Uterus (tissue), 3 donors: ENCODE measurements at regions not wholly inside any gene's neighbourhood (a gene's known extent, or its start where the extent isn't known, plus 50 kb on each side); places are given as distances from the start of the nearest gene placed in this dataset.

Experiments used
- DNase-seq, 2 donors: peaks; one replicate each; pipeline ENCODE4 v3.0.0-alpha.2; 2019 to 2020
- H3K27ac ChIP-seq, 2 donors: fragments of 200-600 bp; sonication (generic); 1 replicate in 1 of 2; 2 replicates in 1 of 2; pipeline ENCODE4 v1.5.1; 2016 to 2018
- H3K27me3 ChIP-seq, 2 donors: fragments of 200-600 bp; sonication (generic); one replicate each; pipeline ENCODE4 v1.5.1; 2018 to 2019; ENCODE audit warnings: control low read depth in 1 of 2
- H3K36me3 ChIP-seq, 2 donors: fragments of 200-600 bp; sonication (generic); one replicate each; pipeline ENCODE4 v1.5.1; 2019; ENCODE audit warnings: control low read depth in 1 of 2
- H3K4me1 ChIP-seq, 2 donors: fragments of 200-600 bp; sonication (generic); one replicate each; pipeline ENCODE4 v1.5.1; 2018 to 2019; ENCODE audit warnings: control low read depth in 1 of 2
- H3K4me3 ChIP-seq, 2 donors: fragments of 200-600 bp; sonication (generic); 1 replicate in 1 of 2; 2 replicates in 1 of 2; pipeline ENCODE4 v1.5.1; 2018 to 2019; ENCODE audit warnings: mild to moderate bottlenecking in 1 of 2
- H3K9me3 ChIP-seq, 2 donors: fragments of 200-600 bp; sonication (generic); one replicate each; pipeline ENCODE4 v1.5.1; 2019; ENCODE audit warnings: control low read depth in 1 of 2
- CTCF ChIP-seq, 4 experiments: fragments of 200-600 bp in 2 of 4; fragments of 450-650 bp in 2 of 4; sonication (generic) in 2 of 4; IDR thresholded peaks; one replicate each; pipeline ENCODE4 v1.5.1; 2016 to 2019; ENCODE audit warnings: antibody characterized with exemption in 4 of 4, mild to moderate bottlenecking in 2 of 4, moderate library complexity in 1 of 4
- POLR2A ChIP-seq, 2 donors: fragments of 450-650 bp; IDR thresholded peaks; one replicate each; pipeline ENCODE4 v1.6.1; 2016; ENCODE audit warnings: antibody characterized with exemption in 2 of 2, mild to moderate bottlenecking in 1 of 2, moderate library complexity in 1 of 2
- intact Hi-C: fragments of 100-400 bp; cut with DNase I; formaldehyde crosslinking; loops from one replicate; pipeline ENCODE4 v1.15.1; 2023; ENCODE audit warnings: low total_unique reads
- donor health status: DM: yes; HTN: yes; CAD: no.

- no peaks in the 10 kb centered on the region for H3K36me3 ChIP-seq
- no peak for DNase-seq
- H3K9me3 ChIP-seq, result no peaks in the 10 kb centered on the region
- no peak overlapping the region for H3K4me3 ChIP-seq
- intact Hi-C loops, result no loop called here
- H3K4me1 ChIP-seq, result no peaks in the 10 kb centered on the region
- H3K27me3 ChIP-seq, result no peaks in the 10 kb centered on the region
- H3K27ac ChIP-seq, result no peak overlapping the region
- no peak for TF ChIP-seq POLR2A (IDR thresholded peaks at IDR 0.05)
- TF ChIP-seq CTCF (IDR thresholded peaks at IDR 0.05), result no peak
Observed at GRCh38 chr9:100670719-100671118, 92.8 kb downstream of the CAVIN4 start.

GRCh38 chr9:100671898-100672297, 94.0 kb downstream of the CAVIN4 start:
- TF ChIP-seq POLR2A (IDR thresholded peaks at IDR 0.05) (no peak), CTCF (IDR thresholded peaks at IDR 0.05) (no peak)
- H3K36me3 ChIP-seq, result no peaks in the 10 kb centered on the region
- intact Hi-C loops, result no loop called here
- H3K27me3 ChIP-seq, result no peaks in the 10 kb centered on the region
- no peaks in the 10 kb centered on the region for H3K4me1 ChIP-seq
- no peak for DNase-seq
- H3K4me3 ChIP-seq, result no peak overlapping the region
- no peak overlapping the region for H3K27ac ChIP-seq
- no peaks in the 10 kb centered on the region for H3K9me3 ChIP-seq

GRCh38 chr9:100673249-100673648, 95.4 kb downstream of the CAVIN4 start:
- no peaks in the 10 kb centered on the region for H3K9me3 ChIP-seq
- H3K27me3 ChIP-seq, result no peaks in the 10 kb centered on the region
- H3K27ac ChIP-seq, result no peak overlapping the region
- TF ChIP-seq POLR2A (IDR thresholded peaks at IDR 0.05) (no peak), CTCF (IDR thresholded peaks at IDR 0.05) (no peak)
- intact Hi-C loops, result no loop called here
- DNase-seq, result no peak
- no peaks in the 10 kb centered on the region for H3K4me1 ChIP-seq
- H3K36me3 ChIP-seq, result no peaks in the 10 kb centered on the region
- no peak overlapping the region for H3K4me3 ChIP-seq

- no peak for DNase-seq
- H3K27me3 ChIP-seq, result no peaks in the 10 kb centered on the region
- no peak overlapping the region for H3K27ac ChIP-seq
- intact Hi-C loops, result no loop called here
- H3K4me3 ChIP-seq, result no peak overlapping the region
- no peaks in the 10 kb centered on the region for H3K36me3 ChIP-seq
- TF ChIP-seq POLR2A (IDR thresholded peaks at IDR 0.05) (no peak), CTCF (IDR thresholded peaks at IDR 0.05) (no peak)
- H3K4me1 ChIP-seq, result no peaks in the 10 kb centered on the region
- no peaks in the 10 kb centered on the region for H3K9me3 ChIP-seq
Observed at GRCh38 chr9:100674419-100675122, 96.7 kb downstream of the CAVIN4 start.

GRCh38 chr9:100679834-100680233, 102.0 kb downstream of the CAVIN4 start:
- Histone ChIP-seq H3K4me1 (no peaks in the 10 kb centered on the region), H3K27ac (no peak overlapping the region), H3K9me3 (no peaks in the 10 kb centered on the region), H3K36me3 (no peaks in the 10 kb centered on the region), H3K4me3 (no peak overlapping the region), H3K27me3 (no peaks in the 10 kb centered on the region)
- no peak for TF ChIP-seq CTCF (IDR thresholded peaks at IDR 0.05)
- intact Hi-C loops, result no loop called here
- no peak for DNase-seq
